SK-N-SH (cell line): ENCODE measurements at regions not wholly inside any gene's neighbourhood (a gene's known extent, or its start where the extent isn't known, plus 50 kb on each side); places are given as distances from the start of the nearest gene placed in this dataset.

Source experiments
- CTCF ChIA-PET: fragments of 300-600, 350-600 bp; formaldehyde crosslinking; extraction: SDS; loops from one replicate; lab custom pipeline; 2021; lab: Yijun Ruan, JAX
- POLR2A ChIA-PET: fragments of 350-600 bp; sonication (Branson Sonifier 250); formaldehyde crosslinking; extraction: SDS; loops from one replicate; lab custom pipeline; 2020; ENCODE audit warnings: antibody characterized with exemption, inconsistent platforms; lab: Yijun Ruan, JAX
- DNase-seq: peaks from one replicate; pipeline ENCODE4 v3.0.0; 2012
- H2AFZ ChIP-seq: fragments of 200-600 bp; sonication (generic); 2 replicates; pipeline ENCODE4 v1.8.1; 2016; ENCODE audit warnings: antibody characterized with exemption, mild to moderate bottlenecking, low read depth
- H3F3A ChIP-seq: fragments of 200-600 bp; sonication (generic); replicated peaks from 2 replicates; pipeline ENCODE3; 2016; ENCODE audit warnings: antibody characterized with exemption, mild to moderate bottlenecking; ENCODE audit not compliant: insufficient read depth
- H3K27ac ChIP-seq, 2 experiments: fragments of 200-500 bp in 1 of 2; fragments of 200-600 bp in 1 of 2; sonication (Bioruptor generic) in 1 of 2; sonication (generic), shearing (Covaris generic) in 1 of 2; 2 replicates each; pipeline versions ENCODE4 v1.5.1 to v1.6.1; 2014 to 2016; ENCODE audit warnings: low read depth in 2 of 2, inconsistent platforms in 1 of 2, low read length in 1 of 2, mild to moderate bottlenecking in 1 of 2, mixed read lengths in 1 of 2
- H3K27me3 ChIP-seq: fragments of 200-600 bp; sonication (generic), shearing (Covaris generic); 2 replicates; pipeline ENCODE4 v1.6.1; 2016; ENCODE audit warnings: mixed run types; ENCODE audit not compliant: insufficient read depth
- H3K36me3 ChIP-seq, 2 experiments: fragments of 200-500 bp in 1 of 2; fragments of 200-600 bp in 1 of 2; sonication (Bioruptor generic) in 1 of 2; sonication (generic) in 1 of 2; replicated peaks in 1 of 2; 2 replicates each; pipeline versions ENCODE3 to v1.5.1; 2014 to 2016; ENCODE audit warnings: low read length in 1 of 2, mild to moderate bottlenecking in 1 of 2; ENCODE audit not compliant: insufficient read depth in 2 of 2, control insufficient read depth in 1 of 2
- H3K4me1 ChIP-seq, 2 experiments: fragments of 200-500 bp in 1 of 2; fragments of 200-600 bp in 1 of 2; sonication (Bioruptor generic) in 1 of 2; sonication (generic), shearing (Covaris generic) in 1 of 2; 2 replicates each; pipeline versions ENCODE4 v1.5.1 to v1.6.1; 2014 to 2016; ENCODE audit warnings: low read depth in 1 of 2, low read length in 1 of 2, mixed run types in 1 of 2; ENCODE audit not compliant: insufficient read depth in 2 of 2, control insufficient read depth in 1 of 2
- H3K4me2 ChIP-seq: fragments of 200-600 bp; sonication (generic), shearing (Covaris generic); 2 replicates; pipeline ENCODE4 v1.6.1; 2017; ENCODE audit warnings: mixed run types
- H3K4me3 ChIP-seq, 2 experiments: fragments of 200-500 bp in 1 of 2; fragments of 200-600 bp in 1 of 2; sonication (Bioruptor generic) in 1 of 2; sonication (generic), shearing (Covaris generic) in 1 of 2; 2 replicates each; pipeline versions ENCODE4 v1.5.1 to v1.8.1; 2014 to 2016; ENCODE audit warnings: low read depth in 2 of 2, inconsistent platforms in 1 of 2, low read length in 1 of 2, mild to moderate bottlenecking in 1 of 2, mixed read lengths in 1 of 2, moderate library complexity in 1 of 2
- H3K79me2 ChIP-seq: fragments of 200-600 bp; sonication (generic); 2 replicates; pipeline ENCODE4 v1.8.1; 2017; ENCODE audit warnings: mild to moderate bottlenecking; ENCODE audit not compliant: insufficient read depth
- H3K9ac ChIP-seq: fragments of 200-600 bp; sonication (generic); 2 replicates; pipeline ENCODE4 v1.6.1; 2017; ENCODE audit warnings: mixed run types
- H3K9me2 ChIP-seq: fragments of 200-600 bp; sonication (generic); 2 replicates; pipeline ENCODE4 v1.6.1; 2017; ENCODE audit warnings: mixed run types
- H3K9me3 ChIP-seq: fragments of 200-600 bp; sonication (generic); 2 replicates; pipeline ENCODE4 v1.6.1; 2017; ENCODE audit warnings: mixed run types, mild to moderate bottlenecking, moderate library complexity
- H4K20me1 ChIP-seq: fragments of 200-600 bp; sonication (generic); 2 replicates; pipeline ENCODE4 v1.6.1; 2017; ENCODE audit warnings: mild to moderate bottlenecking, mixed run types; ENCODE audit not compliant: insufficient read depth
- CHD2 ChIP-seq: fragments of 150-350 bp; IDR thresholded peaks from 2 replicates; pipeline ENCODE4 v1.6.1; 2018; ENCODE audit warnings: low read length; ENCODE audit not compliant: partially characterized antibody
- CTCF ChIP-seq: fragments of 200-600 bp; sonication (generic); IDR thresholded peaks from 2 replicates; pipeline ENCODE4 v1.6.1; 2017; ENCODE audit warnings: antibody characterized with exemption, mild to moderate bottlenecking, moderate library complexity
- FOSL2 ChIP-seq: IDR thresholded peaks from 2 replicates; pipeline ENCODE4 v1.4.0; 2012; ENCODE audit warnings: low read depth, mild to moderate bottlenecking, moderate library complexity, borderline replicate concordance
- FOXM1 ChIP-seq: IDR thresholded peaks from 2 replicates; pipeline ENCODE4 v1.4.0; 2012; ENCODE audit warnings: low read depth, mild to moderate bottlenecking
- GABPA ChIP-seq: IDR thresholded peaks from 2 replicates; pipeline ENCODE4 v1.4.0; 2012; ENCODE audit warnings: low read depth, mild to moderate bottlenecking
- JUND ChIP-seq: IDR thresholded peaks from 2 replicates; pipeline ENCODE4 v1.4.0; 2012
- MEF2A ChIP-seq: IDR thresholded peaks from 2 replicates; pipeline ENCODE4 v1.4.0; 2012; ENCODE audit warnings: low read depth, borderline replicate concordance
- NFIC ChIP-seq: IDR thresholded peaks from 2 replicates; pipeline ENCODE4 v1.4.0; 2012; ENCODE audit warnings: borderline replicate concordance
- NRF1 ChIP-seq: IDR thresholded peaks from 2 replicates; pipeline ENCODE4 v1.6.1; 2012; ENCODE audit warnings: low read depth, mild to moderate bottlenecking, low read length
- PBX3 ChIP-seq: IDR thresholded peaks from 2 replicates; pipeline ENCODE4; 2012
- POLR2AphosphoS5 ChIP-seq: IDR thresholded peaks from 2 replicates; pipeline ENCODE4 v1.6.1; 2012; ENCODE audit warnings: low read depth, low read length
- RFX5 ChIP-seq: IDR thresholded peaks from 2 replicates; pipeline ENCODE4 v1.6.1; 2012; ENCODE audit warnings: mild to moderate bottlenecking, improper control_type of control experiment, low read length
- RXRA ChIP-seq: IDR thresholded peaks from 2 replicates; pipeline ENCODE4 v1.4.0; 2012; ENCODE audit warnings: low read depth, mild to moderate bottlenecking, borderline replicate concordance
- SMC3 ChIP-seq: IDR thresholded peaks from 2 replicates; pipeline ENCODE4 v1.6.1; 2012; ENCODE audit warnings: low read depth, low read length, improper control_type of control experiment
- TEAD4 ChIP-seq: IDR thresholded peaks from 2 replicates; pipeline ENCODE4 v1.4.0; 2012; ENCODE audit warnings: mild to moderate bottlenecking, borderline replicate concordance; ENCODE audit not compliant: insufficient read depth
- WGBS: methylation state at CpG from one replicate; pipeline ENCODE4 v1.1.6; 2017; ENCODE audit warnings: low lambda C conversion rate; 5-methylcytosine and 5-hydroxymethylcytosine counted together

GRCh38 chr3:80472459-80472858, 704.7 kb upstream of the ROBO1 start:
- Histone ChIP-seq H3K4me2 (no peak overlapping the region), H3K79me2 (no peaks in the 10 kb centered on the region), H3K4me3 (no peak overlapping the region), H3K9me2 (no peaks in the 10 kb centered on the region), H3K27ac (no peak overlapping the region), H3K27me3 (no peaks in the 10 kb centered on the region), H3K36me3 (no peaks in the 10 kb centered on the region), H3K9me3 (no peaks in the 10 kb centered on the region), H3F3A (no peaks in the 10 kb centered on the region), H3K4me1 (no peaks in the 10 kb centered on the region), H2AFZ (no peak overlapping the region), H3K9ac (no peak overlapping the region), H4K20me1 (no peaks in the 10 kb centered on the region)
- POLR2A ChIA-PET: no interaction called here
- DNase-seq: no peak
- TF ChIP-seq GABPA (no peak), JUND (no peak), SMC3 (no peak)
- CTCF ChIA-PET: no interaction called here

GRCh38 chr3:80470433-80470832, 702.6 kb upstream of the ROBO1 start:
- H3K79me2 ChIP-seq: no peaks in the 10 kb centered on the region
- POLR2A ChIA-PET: interaction anchor here (1.1 kb wide), 1 partner anchor 17 kb away, joined by 3 read pairs; no protein-coding TSS in a partner anchor
- no peak overlapping the region for H3K4me3 ChIP-seq
- CTCF ChIA-PET: no interaction called here
- no peaks in the 10 kb centered on the region for H4K20me1 ChIP-seq
- no peaks in the 10 kb centered on the region for H3K9me3 ChIP-seq
- H3K4me2 ChIP-seq: no peak overlapping the region
- no peak overlapping the region for H3K9ac ChIP-seq
- H3K27ac ChIP-seq: no peak overlapping the region
- DNase-seq: no peak
- no peaks in the 10 kb centered on the region for H3K27me3 ChIP-seq
- no peak for TF ChIP-seq NFIC
- TF ChIP-seq POLR2AphosphoS5: no peak
- TF ChIP-seq NRF1: no peak
- no peak for TF ChIP-seq TEAD4
- TF ChIP-seq CHD2: no peak
- no peak for TF ChIP-seq SMC3
- no peak for TF ChIP-seq RXRA
- no peak for TF ChIP-seq CTCF
- TF ChIP-seq PBX3: no peak
- TF ChIP-seq FOSL2: no peak
- no peak for TF ChIP-seq FOXM1
- no peak for TF ChIP-seq RFX5
- no peak for TF ChIP-seq MEF2A
- H3K36me3 ChIP-seq: no peaks in the 10 kb centered on the region
- H3F3A ChIP-seq: no peaks in the 10 kb centered on the region
- 37% methylated on average over 2 of the region's 2 CpGs for WGBS
- no peaks in the 10 kb centered on the region for H3K4me1 ChIP-seq
- no peak overlapping the region for H2AFZ ChIP-seq
- H3K9me2 ChIP-seq: no peaks in the 10 kb centered on the region
